B cell (primary cell): ENCODE measurements at regions not wholly inside any gene's neighbourhood (a gene's known extent, or its start where the extent isn't known, plus 50 kb on each side); places are given as distances from the start of the nearest gene placed in this dataset.

Source experiments
- CTCF ChIP-seq: fragments of 200-600 bp; IDR thresholded peaks from one replicate; pipeline ENCODE4 v1.8.0; 2022; ENCODE audit warnings: antibody characterized with exemption, mild to moderate bottlenecking
- EZH2 ChIP-seq: IDR thresholded peaks from 2 replicates; pipeline ENCODE4 v1.6.1; 2012; ENCODE audit warnings: borderline replicate concordance, low read depth, mild to moderate bottlenecking, moderate library complexity, low read length; ENCODE audit not compliant: insufficient read depth, poor library complexity, severe bottlenecking

GRCh38 chrX:33416273-33416805 is 205.0 kb upstream of the DMD start:
- no peak for TF ChIP-seq CTCF
- no peak for TF ChIP-seq EZH2
